Liver (tissue), 8 donors: ENCODE measurements at regions not wholly inside any gene's neighbourhood (a gene's known extent, or its start where the extent isn't known, plus 50 kb on each side); places are given as distances from the start of the nearest gene placed in this dataset.

ENCODE experiments used
- DNase-seq: peaks from one replicate; pipeline ENCODE4 v3.0.0-alpha.2; 2017; ENCODE audit warnings: low spot score
- H3K27ac ChIP-seq, 2 donors: one replicate each; pipeline ENCODE4 v1.7.0; 2013; ENCODE audit warnings: inconsistent platforms in 2 of 2, low read length in 2 of 2, control low read depth in 1 of 2, low read depth in 1 of 2, mild to moderate bottlenecking in 1 of 2
- H3K27me3 ChIP-seq, 4 donors: one replicate each; pipeline versions ENCODE4 v1.6.1 to v1.7.0; 2013; ENCODE audit warnings: low read length in 3 of 4, inconsistent platforms in 1 of 4, mild to moderate bottlenecking in 1 of 4, moderate library complexity in 1 of 4; ENCODE audit not compliant: control insufficient read depth in 4 of 4, insufficient read depth in 4 of 4
- H3K36me3 ChIP-seq, 4 donors: one replicate each; pipeline versions ENCODE4 v1.6.1 to v1.7.0; 2013; ENCODE audit warnings: low read length in 3 of 4, mild to moderate bottlenecking in 3 of 4, low read depth in 1 of 4, moderate library complexity in 1 of 4; ENCODE audit not compliant: control insufficient read depth in 4 of 4, insufficient read depth in 3 of 4
- H3K4me1 ChIP-seq, 4 donors: one replicate each; pipeline versions ENCODE4 v1.6.1 to v1.7.0; 2013; ENCODE audit warnings: low read length in 3 of 4, mild to moderate bottlenecking in 3 of 4, moderate library complexity in 1 of 4; ENCODE audit not compliant: control insufficient read depth in 4 of 4, insufficient read depth in 4 of 4
- H3K4me3 ChIP-seq, 3 donors: one replicate each; pipeline versions ENCODE4 v1.6.1 to v1.7.0; 2013; ENCODE audit warnings: low read length in 3 of 3, control low read depth in 1 of 3, low read depth in 1 of 3, mild to moderate bottlenecking in 1 of 3
- H3K9ac ChIP-seq, 2 donors: one replicate each; pipeline ENCODE4 v1.7.0; 2013; ENCODE audit warnings: low read length in 2 of 2, mild to moderate bottlenecking in 2 of 2, moderate library complexity in 2 of 2, control low read depth in 1 of 2, low read depth in 1 of 2
- H3K9me3 ChIP-seq, 4 donors: one replicate each; pipeline versions ENCODE4 v1.6.1 to v1.7.0; 2013; ENCODE audit warnings: low read length in 3 of 4; ENCODE audit not compliant: control insufficient read depth in 4 of 4
- ATF3 ChIP-seq: IDR thresholded peaks from 2 replicates; pipeline ENCODE4 v1.6.1; 2016; ENCODE audit warnings: antibody characterized with exemption
- CTCF ChIP-seq: fragments of 150-350 bp; IDR thresholded peaks from 2 replicates; pipeline ENCODE4 v1.5.1; 2017; ENCODE audit warnings: improper control_type of control experiment, low read depth, low read length; ENCODE audit not compliant: missing input control
- EGR1 ChIP-seq, 2 donors: IDR thresholded peaks; 2 replicates each; pipeline ENCODE4 v1.6.1; 2016 to 2018; ENCODE audit warnings: antibody characterized with exemption in 2 of 2, low read depth in 2 of 2
- FOXA1 ChIP-seq: IDR thresholded peaks from 2 replicates; pipeline ENCODE4 v1.6.1; 2016; ENCODE audit warnings: antibody characterized with exemption
- FOXA2 ChIP-seq: IDR thresholded peaks from 2 replicates; pipeline ENCODE4 v1.6.1; 2016; ENCODE audit warnings: antibody characterized with exemption
- GABPA ChIP-seq, 2 donors: IDR thresholded peaks in 1 of 2; conservative IDR thresholded peaks in 1 of 2; 2 replicates each; pipeline ENCODE4 v1.6.1; 2016; ENCODE audit warnings: antibody characterized with exemption in 2 of 2, mild to moderate bottlenecking in 1 of 2, moderate library complexity in 1 of 2
- HNF4A ChIP-seq, 2 donors: conservative IDR thresholded peaks; 2 replicates each; pipeline ENCODE4 v1.6.1; 2016; ENCODE audit warnings: antibody characterized with exemption in 2 of 2, mild to moderate bottlenecking in 2 of 2
- HNF4G ChIP-seq: IDR thresholded peaks from 2 replicates; pipeline ENCODE4 v1.6.1; 2016; ENCODE audit warnings: antibody characterized with exemption
- JUND ChIP-seq, 2 donors: IDR thresholded peaks; 2 replicates each; pipeline ENCODE4 v1.6.1; 2016; ENCODE audit warnings: antibody characterized with exemption in 2 of 2
- MAX ChIP-seq: IDR thresholded peaks from 2 replicates; pipeline ENCODE4 v1.6.1; 2016; ENCODE audit warnings: antibody characterized with exemption
- NR2F2 ChIP-seq: IDR thresholded peaks from 2 replicates; pipeline ENCODE4 v1.6.1; 2016; ENCODE audit warnings: antibody characterized with exemption
- RAD21 ChIP-seq, 2 donors: IDR thresholded peaks; 2 replicates each; pipeline ENCODE4 v1.6.1; 2016; ENCODE audit warnings: antibody characterized with exemption in 2 of 2, mild to moderate bottlenecking in 2 of 2
- REST ChIP-seq: IDR thresholded peaks from 2 replicates; pipeline ENCODE4 v1.6.1; 2016; ENCODE audit warnings: antibody characterized with exemption, mild to moderate bottlenecking
- RXRA ChIP-seq, 2 donors: IDR thresholded peaks; 2 replicates each; pipeline ENCODE4 v1.6.1; 2017 to 2018; ENCODE audit warnings: antibody characterized with exemption in 2 of 2, mild to moderate bottlenecking in 1 of 2
- SP1 ChIP-seq: IDR thresholded peaks from 2 replicates; pipeline ENCODE4 v1.6.1; 2018; ENCODE audit warnings: antibody characterized with exemption, mild to moderate bottlenecking
- TAF1 ChIP-seq: conservative IDR thresholded peaks from 2 replicates; pipeline ENCODE4 v1.6.1; 2016; ENCODE audit warnings: antibody characterized with exemption, mild to moderate bottlenecking
- YY1 ChIP-seq: IDR thresholded peaks from 2 replicates; pipeline ENCODE4 v1.6.1; 2016; ENCODE audit warnings: antibody characterized with exemption, mild to moderate bottlenecking
- ZBTB33 ChIP-seq: IDR thresholded peaks from 2 replicates; pipeline ENCODE4 v1.6.1; 2016; ENCODE audit warnings: antibody characterized with exemption
- WGBS: extraction: QIAGEN DNeasy Blood & Tissue Kit; methylation state at CpG from one replicate; pipeline ENCODE4 v1.1.7; 2013; 5-methylcytosine and 5-hydroxymethylcytosine counted together
- donor health status: healthy.
- donor health status: healthy.
- donor health status: healthy.
- donor health status: healthy.
- donor health status: healthy.

- H3K9ac ChIP-seq, result no peak overlapping the region
- TF ChIP-seq EGR1 (IDR thresholded peaks at IDR 0.05; ENCODE audit: low read depth in 2 of 2) (no peak), RXRA (IDR thresholded peaks at IDR 0.05) (no peak), NR2F2 (no peak), SP1 (no peak), HNF4A (conservative IDR thresholded peaks at IDR 0.05) (no peak), FOXA2 (no peak), FOXA1 (no peak), TAF1 (no peak), RAD21 (IDR thresholded peaks at IDR 0.05) (no peak), HNF4G (no peak), YY1 (no peak), ATF3 (no peak), MAX (no peak), REST (no peak), JUND (IDR thresholded peaks at IDR 0.05) (no peak)
- 95% methylated on average over 12 of the region's 12 CpGs for WGBS
- H3K4me3 ChIP-seq, result no peak overlapping the region
- no peaks in the 10 kb centered on the region for H3K27me3 ChIP-seq
- no peak for DNase-seq
- H3K4me1 ChIP-seq, result peaks cover 0 to 9% (median 6%) of the 10 kb centered on the region in 4 donors
- H3K27ac ChIP-seq, result no peak overlapping the region
- no peaks in the 10 kb centered on the region for H3K9me3 ChIP-seq
- H3K36me3 ChIP-seq, result no peaks in the 10 kb centered on the region
Measured at GRCh38 chr7:47659664-47660462, 78.0 kb upstream of the TNS3 start.

- 94% methylated on average over 8 of the region's 8 CpGs for WGBS
- H3K36me3 ChIP-seq, result no peaks in the 10 kb centered on the region
- no peak for DNase-seq
- TF ChIP-seq ZBTB33 (no peak), RAD21 (IDR thresholded peaks at IDR 0.05) (no peak), EGR1 (IDR thresholded peaks at IDR 0.05; ENCODE audit: low read depth in 2 of 2) (no peak), JUND (IDR thresholded peaks at IDR 0.05) (no peak), TAF1 (no peak), MAX (no peak), ATF3 (no peak), RXRA (IDR thresholded peaks at IDR 0.05) (no peak), YY1 (no peak), NR2F2 (no peak), GABPA (IDR thresholded peaks at IDR 0.05 in 1 of 2, conservative IDR thresholded peaks at IDR 0.05 in 1 of 2) (no peak), FOXA2 (no peak), FOXA1 (no peak), HNF4G (no peak), SP1 (no peak), CTCF (no peak)
Measured at GRCh38 chr7:47658886-47659635, 77.2 kb upstream of the TNS3 start.

More at GRCh38 chr7:47658886-47659635, 77.2 kb upstream of the TNS3 start:
- Histone ChIP-seq H3K9ac (no peak overlapping the region), H3K27me3 (no peaks in the 10 kb centered on the region), H3K27ac (no peak overlapping the region), H3K9me3 (no peaks in the 10 kb centered on the region), H3K4me3 (no peak overlapping the region), H3K4me1 (peaks cover 0 to 9% (median 6%) of the 10 kb centered on the region in 4 donors)
